ENCODE measurements at regions not wholly inside any gene's neighbourhood (a gene's known extent, or its start where the extent isn't known, plus 50 kb on each side); places are given as distances from the start of the nearest gene placed in this dataset.

GRCh38 chr2:211068108-211068780 lies 511.8 kb downstream of the CPS1 start:
- DNase-seq = no peak

GRCh38 chr2:211070547-211070946 lies 514.1 kb downstream of the CPS1 start:
- DNase-seq = no peak

DNA sequence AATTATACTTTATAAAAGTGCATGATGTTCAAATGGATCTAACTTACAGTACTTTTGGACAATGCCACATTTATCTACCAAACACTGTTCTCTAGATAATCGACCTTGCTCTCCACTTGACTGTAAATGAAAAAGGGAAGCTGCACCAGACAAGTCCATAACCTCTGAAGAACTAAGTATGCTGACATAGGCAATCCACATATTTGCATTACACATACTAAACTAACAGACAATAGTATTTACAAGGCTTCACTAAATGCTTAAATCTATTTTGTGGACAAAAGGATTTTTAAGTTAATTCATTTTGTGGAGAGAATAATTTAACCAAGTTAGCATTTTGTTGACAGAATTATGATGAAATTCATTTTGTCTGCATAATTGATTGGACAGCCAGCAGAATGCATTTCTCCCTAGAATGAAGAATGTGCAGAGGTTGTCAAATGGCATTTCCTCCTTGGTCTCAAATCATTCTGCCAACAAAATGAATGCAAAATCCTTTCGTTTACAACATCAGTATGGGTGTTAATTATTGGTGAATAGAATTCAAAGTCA lies 520.9 kb downstream of the CPS1 start:
- no peak for DNase-seq

- DNase-seq = no peak
These were observed 528.0 kb downstream of the CPS1 start for GRCh38 chr2:211084352-211084751.

- peak; percentile 12 for DNase-seq
These were observed 528.8 kb downstream of the CPS1 start for GRCh38 chr2:211085056-211085680.

DNA sequence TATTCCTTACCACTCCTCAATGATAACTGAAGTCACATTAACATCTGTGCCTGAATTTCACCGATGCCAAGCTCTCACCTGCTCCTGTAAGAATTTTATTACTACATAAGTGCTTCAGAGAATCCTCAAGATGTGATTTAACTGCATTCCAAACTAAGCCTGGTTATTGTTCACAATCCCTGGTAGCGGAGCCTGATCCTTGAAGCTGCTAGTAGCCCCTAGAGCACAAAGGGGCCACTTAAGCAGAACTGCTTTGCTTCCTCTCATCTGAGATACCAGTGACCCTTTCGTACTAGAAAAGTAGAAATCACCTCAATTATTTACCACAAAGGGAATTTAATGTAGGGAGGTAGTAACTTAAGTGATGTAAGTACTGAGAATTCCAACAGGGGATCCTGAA lies 529.6 kb downstream of the CPS1 start:
- no peak for DNase-seq

GRCh38 chr2:211089127-211089526 lies 532.7 kb downstream of the CPS1 start:
- DNase-seq = no peak

GRCh38 chr2:211093743-211094303 lies 537.4 kb downstream of the CPS1 start:
- DNase-seq = no peak

- no peak for DNase-seq
These were observed 547.6 kb downstream of the CPS1 start for GRCh38 chr2:211103989-211104388.

DNA sequence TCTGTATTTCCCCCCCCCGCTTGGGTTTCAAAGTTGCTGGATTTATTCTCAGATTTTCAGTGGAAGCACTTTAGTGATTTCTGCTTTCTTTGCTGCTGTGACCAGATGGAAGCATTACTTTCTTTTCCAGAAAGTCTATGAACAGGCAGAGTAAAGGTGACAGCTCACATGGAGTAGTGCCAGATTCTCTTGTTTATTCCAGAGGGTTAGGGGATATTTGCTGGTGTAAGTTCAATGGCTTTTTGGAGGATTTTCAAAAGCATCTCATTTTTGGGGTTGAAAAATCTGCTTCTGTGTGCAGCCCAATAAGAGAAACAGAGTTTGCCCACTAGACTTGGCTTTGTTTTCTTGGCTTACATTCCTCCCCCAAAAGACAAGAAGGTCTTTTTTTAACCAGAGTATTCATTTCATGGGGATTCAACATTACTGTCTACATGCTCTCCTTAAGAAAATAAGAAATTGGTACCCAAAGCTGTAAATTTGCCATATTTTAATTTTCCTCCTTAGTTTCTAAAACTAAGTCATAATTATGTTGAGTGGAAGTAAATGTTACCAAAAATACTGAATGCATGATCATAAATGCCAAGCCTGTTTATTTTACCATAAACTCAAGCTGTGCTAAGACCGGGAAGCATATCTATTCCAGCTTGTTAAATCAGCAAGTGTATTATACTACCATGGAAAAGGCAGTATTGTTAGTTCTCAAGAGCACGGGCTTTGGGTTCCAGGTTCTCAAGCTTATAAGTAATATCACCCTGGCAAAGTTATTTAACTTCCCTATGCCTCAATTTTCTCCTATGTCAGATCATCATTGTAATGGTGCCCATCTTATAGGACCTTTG lies 557.2 kb downstream of the CPS1 start:
- DNase-seq = no peak

- no peak for DNase-seq
These were observed 558.5 kb downstream of the CPS1 start for GRCh38 chr2:211114826-211115455.

GRCh38 chr2:211117026-211117425 lies 560.6 kb downstream of the CPS1 start:
- DNase-seq = no peak

DNA sequence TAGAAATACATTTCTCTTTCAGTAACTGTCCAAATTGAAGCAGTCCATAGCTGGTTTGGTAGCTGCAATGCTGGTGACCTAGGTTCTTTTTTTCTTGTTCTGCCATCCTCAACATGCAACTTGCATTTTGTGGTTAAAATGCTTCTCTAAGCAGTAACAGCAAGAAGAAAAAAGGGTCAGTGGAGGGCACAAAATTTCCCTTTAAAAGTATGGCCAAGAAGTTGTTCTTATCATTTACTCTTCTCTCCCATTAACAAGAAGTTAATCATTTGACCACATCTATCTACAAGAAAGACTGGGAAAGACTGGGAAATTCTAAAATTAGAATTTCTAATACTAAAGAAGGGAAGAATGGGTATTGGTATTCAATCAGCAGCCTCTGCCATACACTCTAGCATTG lies 569.9 kb downstream of the CPS1 start:
- no peak for DNase-seq

DNA sequence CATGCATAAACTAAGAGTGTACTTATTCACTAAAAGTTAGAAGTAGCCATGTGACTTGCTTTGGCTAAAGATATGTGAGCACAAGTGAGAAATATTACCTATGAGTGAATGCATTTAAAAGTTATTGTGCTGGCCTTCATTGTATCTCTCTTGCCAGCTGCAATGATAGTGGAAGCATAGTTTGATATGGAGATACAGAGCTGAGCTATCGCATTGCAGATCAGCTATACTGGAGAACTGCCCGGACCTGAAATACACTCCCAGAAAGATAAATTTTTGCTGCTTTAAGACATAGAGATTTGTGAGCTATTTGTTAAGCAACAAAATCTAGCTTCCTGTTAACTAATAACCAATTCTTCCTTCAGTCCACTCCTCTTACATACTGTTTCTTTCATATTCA lies 571.1 kb downstream of the CPS1 start:
- DNase-seq = no peak

DNA sequence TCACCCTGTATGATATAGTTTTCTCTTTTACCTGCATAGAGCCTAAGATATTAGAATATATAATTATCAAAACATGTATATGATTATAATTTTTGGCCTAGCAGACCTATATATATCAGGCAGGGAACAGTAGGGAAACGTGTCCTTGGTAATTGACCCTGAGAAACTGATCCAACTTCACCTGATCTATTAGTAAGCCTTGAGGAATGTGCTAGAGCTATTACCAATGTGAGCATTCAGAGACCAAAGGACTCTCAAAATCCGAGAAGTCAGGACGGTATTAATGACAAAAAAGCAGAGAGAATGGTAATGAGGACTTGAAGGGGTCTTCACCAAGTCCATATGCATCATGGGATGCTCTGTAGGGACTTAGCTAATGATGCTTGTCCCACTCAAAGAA lies 571.9 kb downstream of the CPS1 start:
- no peak for DNase-seq

DNA sequence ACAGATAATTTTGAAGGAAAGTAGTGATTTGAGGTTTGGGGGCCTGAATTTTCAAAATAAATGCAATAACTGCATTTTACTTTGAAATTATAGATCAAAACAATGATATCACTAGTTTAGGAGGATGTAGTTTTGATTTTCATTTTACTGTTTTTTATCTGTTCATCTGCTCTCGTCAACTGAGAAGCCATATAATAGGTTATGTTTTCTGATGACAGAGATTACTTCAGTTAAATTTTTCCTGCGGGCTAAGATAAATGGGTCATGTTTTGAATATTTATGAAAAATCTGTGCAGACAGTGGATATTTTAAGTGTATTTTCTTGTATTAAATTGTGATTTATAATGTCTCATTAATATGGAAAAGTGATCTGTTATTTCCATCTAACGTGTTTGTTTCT lies 573.4 kb downstream of the CPS1 start:
- DNase-seq = no peak

- DNase-seq = no peak
These were observed 575.6 kb downstream of the CPS1 start for GRCh38 chr2:211132046-211132445.

- no peak for DNase-seq
These were observed 576.2 kb downstream of the CPS1 start for GRCh38 chr2:211132573-211132972.

- no peak for DNase-seq
These were observed 577.4 kb downstream of the CPS1 start for GRCh38 chr2:211133766-211134165.

DNA sequence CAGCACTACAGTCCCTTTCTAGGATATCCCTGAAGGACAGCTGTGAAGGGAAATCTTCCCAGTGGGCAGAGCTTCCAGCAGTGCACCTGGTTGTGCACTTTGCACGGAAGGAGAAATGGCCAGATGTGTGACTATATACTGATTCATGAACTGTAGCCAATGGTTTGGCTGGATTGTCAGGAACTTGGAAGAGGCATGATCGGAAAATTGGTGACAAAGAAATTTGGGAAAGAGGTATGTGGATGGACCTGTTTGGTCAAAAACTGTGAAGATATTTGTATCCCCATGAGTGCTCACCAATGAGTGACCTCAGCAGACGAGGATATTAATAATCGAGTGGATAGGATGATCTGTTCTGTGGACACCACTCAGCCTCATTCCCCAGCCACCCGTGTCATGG lies 582.2 kb downstream of the CPS1 start:
- DNase-seq = no peak

- DNase-seq = no peak
These were observed 585.2 kb downstream of the CPS1 start for GRCh38 chr2:211141646-211142045.

DNA sequence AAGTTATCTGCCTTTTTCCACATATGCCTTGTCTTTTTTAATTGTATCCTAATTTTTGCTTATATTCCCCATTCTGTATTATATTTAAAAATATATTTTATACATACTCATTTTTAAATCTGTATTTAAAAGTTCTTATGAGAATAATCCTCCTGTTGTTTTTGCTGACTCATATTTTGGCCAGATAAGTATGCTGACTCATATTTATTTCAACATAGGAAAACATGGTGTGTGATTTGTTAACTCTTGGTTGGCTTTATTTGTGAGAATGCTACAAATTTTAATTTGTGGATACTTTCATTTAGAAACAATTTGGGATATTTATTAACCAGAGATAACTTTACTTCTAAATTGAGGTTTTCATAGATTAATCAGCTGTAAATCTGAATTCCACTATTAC lies 587.7 kb downstream of the CPS1 start:
- no peak for DNase-seq

Measured in midbrain (tissue), 1 donor.